BLaER1 (cell line): ENCODE measurements at regions not wholly inside any gene's neighbourhood (a gene's known extent, or its start where the extent isn't known, plus 50 kb on each side); places are given as distances from the start of the nearest gene placed in this dataset.
A peak's percentile ranks its signal among the peaks of the same experiment; 100 is the strongest.

Source experiments
- H3K27ac ChIP-seq: shearing (Covaris generic); formaldehyde crosslinking; 2 replicates; pipeline ENCODE4 v1.8.1; 2022
- H3K27me3 ChIP-seq: shearing (Covaris generic); formaldehyde crosslinking; 2 replicates; pipeline ENCODE4 v1.8.1; 2022
- H3K36me3 ChIP-seq: shearing (Covaris generic); formaldehyde crosslinking; 2 replicates; pipeline ENCODE4 v1.8.1; 2022
- H3K4me1 ChIP-seq: shearing (Covaris generic); formaldehyde crosslinking; 2 replicates; pipeline ENCODE4 v1.8.1; 2022
- H3K4me2 ChIP-seq: shearing (Covaris generic); formaldehyde crosslinking; 2 replicates; pipeline ENCODE4 v1.8.1; 2022
- H3K4me3 ChIP-seq: shearing (Covaris generic); formaldehyde crosslinking; 2 replicates; pipeline ENCODE4 v1.8.1; 2022
- H3K9ac ChIP-seq: shearing (Covaris generic); formaldehyde crosslinking; 2 replicates; pipeline ENCODE4 v1.8.1; 2022
- H3K9me3 ChIP-seq: shearing (Covaris generic); formaldehyde crosslinking; 2 replicates; pipeline ENCODE4 v1.8.1; 2022
- H4K20me1 ChIP-seq: shearing (Covaris generic); formaldehyde crosslinking; 2 replicates; pipeline ENCODE4 v1.8.1; 2022
- Cebpa-rat ChIP-seq: shearing (Covaris generic); IDR thresholded peaks from 2 replicates; pipeline ENCODE4 v1.8.1; 2022

GRCh38 chrX:22739276-22739675 lies 260.5 kb upstream of the DDX53 start:
- Histone ChIP-seq H3K36me3 (no peaks in the 10 kb centered on the region), H3K9me3 (peaks cover 4% of the 10 kb centered on the region)
- no peak for TF ChIP-seq Cebpa-rat

GRCh38 chrX:22740836-22741235 lies 258.9 kb upstream of the DDX53 start:
- H3K27ac ChIP-seq: no peak overlapping the region
- H3K9ac ChIP-seq: no peak overlapping the region
- H3K4me1 ChIP-seq: 0 out of 2 replicates have a peak, but pooled peaks cover under 1% of the 10 kb centered on the region
- H4K20me1 ChIP-seq: no peaks in the 10 kb centered on the region
- H3K27me3 ChIP-seq: no peaks in the 10 kb centered on the region
- H3K4me3 ChIP-seq: no peak overlapping the region
- no peaks in the 10 kb centered on the region for H3K36me3 ChIP-seq
- no peaks in the 10 kb centered on the region; the same call in none of the 2 replicates for H3K9me3 ChIP-seq
- no peak for TF ChIP-seq Cebpa-rat
- H3K4me2 ChIP-seq: no peak overlapping the region

More at GRCh38 chrX:22739276-22739675, 260.5 kb upstream of the DDX53 start:
- Histone ChIP-seq H3K4me1 (no peaks in the 10 kb centered on the region), H3K9ac (no peak overlapping the region), H3K27ac (no peak overlapping the region), H4K20me1 (no peaks in the 10 kb centered on the region), H3K4me3 (no peak overlapping the region), H3K27me3 (no peaks in the 10 kb centered on the region), H3K4me2 (no peak overlapping the region)

- H3K27ac ChIP-seq: no peak overlapping the region
- no peaks in the 10 kb centered on the region; the same call in none of the 2 replicates for H3K9me3 ChIP-seq
- H3K9ac ChIP-seq: no peak overlapping the region
- H4K20me1 ChIP-seq: no peaks in the 10 kb centered on the region
- H3K4me1 ChIP-seq: peaks cover 7% of the 10 kb centered on the region; the same call in 1 of the 2 replicates
- no peaks in the 10 kb centered on the region for H3K27me3 ChIP-seq
- TF ChIP-seq Cebpa-rat: no peak
- no peaks in the 10 kb centered on the region for H3K36me3 ChIP-seq
- H3K4me2 ChIP-seq: no peak overlapping the region
- no peak overlapping the region for H3K4me3 ChIP-seq
Observed at GRCh38 chrX:22742174-22742573, 257.6 kb upstream of the DDX53 start.

- TF ChIP-seq Cebpa-rat: no peak
- Histone ChIP-seq H3K4me1 (peaks cover 13% of the 10 kb centered on the region), H3K4me2 (no peak overlapping the region), H3K27ac (no peak overlapping the region), H3K4me3 (no peak overlapping the region), H3K27me3 (no peaks in the 10 kb centered on the region), H4K20me1 (no peaks in the 10 kb centered on the region), H3K9me3 (no peaks in the 10 kb centered on the region), H3K36me3 (no peaks in the 10 kb centered on the region), H3K9ac (no peak overlapping the region)
Observed at GRCh38 chrX:22746081-22746480, 253.7 kb upstream of the DDX53 start.

- Histone ChIP-seq H3K4me2 (no peak overlapping the region), H3K9me3 (no peaks in the 10 kb centered on the region), H3K9ac (no peak overlapping the region), H3K36me3 (no peaks in the 10 kb centered on the region), H3K27ac (no peak overlapping the region), H3K4me1 (peaks cover 13% of the 10 kb centered on the region), H4K20me1 (no peaks in the 10 kb centered on the region), H3K4me3 (no peak overlapping the region), H3K27me3 (no peaks in the 10 kb centered on the region)
- TF ChIP-seq Cebpa-rat: no peak
Observed at GRCh38 chrX:22748093-22748999, 251.4 kb upstream of the DDX53 start.

- H3K9me3 ChIP-seq: no peaks in the 10 kb centered on the region
- H3K27me3 ChIP-seq: no peaks in the 10 kb centered on the region
- no peak overlapping the region for H3K4me2 ChIP-seq
- H3K9ac ChIP-seq: no peak overlapping the region
- no peak overlapping the region for H3K27ac ChIP-seq
- no peak for TF ChIP-seq Cebpa-rat
- no peak overlapping the region for H3K4me3 ChIP-seq
- no peaks in the 10 kb centered on the region for H3K4me1 ChIP-seq
- no peaks in the 10 kb centered on the region for H4K20me1 ChIP-seq
- no peaks in the 10 kb centered on the region for H3K36me3 ChIP-seq
Observed at GRCh38 chrX:22758807-22759481, 240.8 kb upstream of the DDX53 start.

GRCh38 chrX:22760513-22761057 lies 239.2 kb upstream of the DDX53 start:
- no peaks in the 10 kb centered on the region for H3K27me3 ChIP-seq
- H3K4me1 ChIP-seq: no peaks in the 10 kb centered on the region
- no peaks in the 10 kb centered on the region for H3K36me3 ChIP-seq
- no peak overlapping the region for H3K4me3 ChIP-seq
- no peak for TF ChIP-seq Cebpa-rat
- H3K4me2 ChIP-seq: no peak overlapping the region
- no peaks in the 10 kb centered on the region for H4K20me1 ChIP-seq
- no peak overlapping the region for H3K27ac ChIP-seq
- no peaks in the 10 kb centered on the region for H3K9me3 ChIP-seq
- H3K9ac ChIP-seq: no peak overlapping the region

- TF ChIP-seq Cebpa-rat: no peak
- H3K4me1 ChIP-seq: peaks cover 11% of the 10 kb centered on the region
Observed at GRCh38 chrX:22788221-22788620, 211.5 kb upstream of the DDX53 start.

GRCh38 chrX:22795671-22796070 lies 204.1 kb upstream of the DDX53 start:
- Histone ChIP-seq H3K9me3 (no peaks in the 10 kb centered on the region), H3K27ac (no peak overlapping the region), H4K20me1 (no peaks in the 10 kb centered on the region), H3K4me2 (no peak overlapping the region), H3K4me1 (peaks cover 8% of the 10 kb centered on the region), H3K27me3 (no peaks in the 10 kb centered on the region), H3K4me3 (no peak overlapping the region), H3K36me3 (no peaks in the 10 kb centered on the region), H3K9ac (no peak overlapping the region)
- TF ChIP-seq Cebpa-rat: no peak

More at GRCh38 chrX:22788221-22788620, 211.5 kb upstream of the DDX53 start:
- H3K36me3 ChIP-seq: no peaks in the 10 kb centered on the region
- no peaks in the 10 kb centered on the region for H3K27me3 ChIP-seq
- H4K20me1 ChIP-seq: no peaks in the 10 kb centered on the region
- H3K4me3 ChIP-seq: no peak overlapping the region
- H3K9ac ChIP-seq: no peak overlapping the region
- no peak overlapping the region for H3K4me2 ChIP-seq
- no peak overlapping the region for H3K27ac ChIP-seq
- peaks cover 30% of the 10 kb centered on the region for H3K9me3 ChIP-seq

- Histone ChIP-seq H4K20me1 (no peaks in the 10 kb centered on the region), H3K9me3 (no peaks in the 10 kb centered on the region), H3K9ac (no peak overlapping the region), H3K27me3 (no peaks in the 10 kb centered on the region), H3K36me3 (no peaks in the 10 kb centered on the region), H3K4me1 (peaks cover 11% of the 10 kb centered on the region), H3K27ac (no peak overlapping the region), H3K4me3 (no peak overlapping the region), H3K4me2 (peak overlapping the region; percentile 14; the same call in 1 of the 2 replicates)
- TF ChIP-seq Cebpa-rat: no peak
Observed at GRCh38 chrX:22800360-22800759, 199.4 kb upstream of the DDX53 start.
